ENCODE measurements at regions not wholly inside any gene's neighbourhood (a gene's known extent, or its start where the extent isn't known, plus 50 kb on each side); places are given as distances from the start of the nearest gene placed in this dataset.

GRCh38 chr19:31983647-31984046, 361.8 kb upstream of the ZNF507 start:
- no peak for DNase-seq (ENCODE audit: low spot score)

DNA sequence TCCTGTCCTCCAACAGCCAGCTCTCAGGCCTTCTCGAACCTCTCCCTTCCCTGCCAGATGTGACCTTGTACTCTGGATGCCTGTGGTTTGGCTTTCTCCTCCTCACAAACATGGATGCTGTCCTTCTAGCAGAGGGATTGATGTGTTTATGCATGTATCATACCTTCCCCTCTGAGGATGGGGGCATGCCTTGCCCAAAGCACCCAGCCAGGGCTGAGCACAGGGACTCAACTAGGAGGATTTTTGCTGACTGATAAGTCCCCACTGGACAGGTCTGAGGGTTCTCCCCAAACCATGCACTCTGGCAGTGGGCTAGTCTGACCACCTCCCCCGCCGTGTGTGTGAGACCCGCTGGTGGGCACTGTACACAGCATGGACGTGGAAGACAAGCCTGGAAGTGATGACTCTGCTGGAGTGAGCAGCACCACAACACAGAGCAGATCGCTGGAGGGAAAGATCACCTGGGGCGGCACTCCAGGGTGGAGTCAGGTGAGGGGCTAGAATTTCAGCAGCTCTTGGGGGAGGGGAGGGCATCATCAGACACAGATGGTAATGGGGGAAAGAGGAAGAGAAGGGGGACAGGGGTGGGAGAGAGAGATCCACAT, 360.3 kb upstream of the ZNF507 start:
- DNase-seq (ENCODE audit: low spot score): no peak

- DNase-seq (ENCODE audit: low spot score): no peak
Observed at GRCh38 chr19:31986951-31987350, 358.5 kb upstream of the ZNF507 start.

DNA sequence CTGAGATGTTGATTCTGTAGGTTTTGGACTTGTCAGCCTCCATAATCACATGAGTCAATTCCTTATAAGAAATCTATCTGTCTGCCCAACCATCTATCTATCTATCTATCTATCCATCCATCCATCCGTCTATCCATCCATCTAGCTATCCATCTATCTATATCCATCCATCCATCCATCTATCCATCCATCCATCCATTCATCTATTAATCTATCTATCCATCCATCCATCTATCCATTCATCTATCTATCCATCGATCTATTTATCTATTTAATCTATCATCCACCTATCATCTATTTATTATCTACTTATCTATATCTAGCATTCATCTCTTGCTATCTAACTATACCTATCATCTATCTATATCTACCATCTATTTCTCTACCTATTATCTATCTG, 357.2 kb upstream of the ZNF507 start:
- DNase-seq (ENCODE audit: low spot score): no peak

- no peak for DNase-seq (ENCODE audit: low spot score)
Observed at GRCh38 chr19:31991984-31992655, 353.3 kb upstream of the ZNF507 start.

DNA sequence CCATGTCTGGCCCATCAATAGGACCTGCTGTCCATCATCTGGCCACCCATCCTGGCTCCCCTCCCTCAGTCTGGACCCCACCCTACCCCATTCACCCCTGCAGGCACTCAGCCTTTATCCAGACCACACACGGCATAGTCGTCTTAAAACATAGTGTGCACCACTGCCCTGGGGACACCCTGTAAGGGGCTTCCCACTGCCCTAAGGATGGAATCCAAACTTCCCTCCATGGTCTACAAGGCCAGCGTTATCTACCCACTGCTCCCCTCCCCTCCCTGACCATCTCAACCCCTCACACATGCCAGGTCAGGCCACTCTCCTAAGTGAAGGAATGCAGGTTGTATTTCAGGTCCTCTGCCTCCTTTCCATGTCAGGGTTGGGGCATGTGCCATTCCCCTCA, 352.7 kb upstream of the ZNF507 start:
- DNase-seq (ENCODE audit: low spot score): no peak

DNA sequence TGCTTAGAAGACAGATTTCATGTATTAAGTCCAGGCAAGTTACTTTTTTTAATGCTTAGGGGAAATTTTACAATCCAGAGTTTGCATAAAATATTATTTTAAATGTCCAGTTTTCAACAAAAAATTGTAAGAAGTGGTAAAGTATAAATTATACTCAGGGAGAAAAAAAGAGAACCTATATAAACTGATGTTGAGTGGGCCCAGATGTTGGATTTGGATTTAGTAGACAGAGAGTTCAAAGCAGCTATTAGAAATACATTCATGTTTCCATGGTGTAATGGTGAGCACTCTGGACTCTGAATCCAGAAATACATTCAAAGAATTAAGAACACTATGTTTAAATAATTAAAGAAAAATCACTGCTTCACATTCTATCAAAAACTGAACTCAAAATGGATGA, 349.9 kb upstream of the ZNF507 start:
- no peak for DNase-seq (ENCODE audit: low spot score)

DNA sequence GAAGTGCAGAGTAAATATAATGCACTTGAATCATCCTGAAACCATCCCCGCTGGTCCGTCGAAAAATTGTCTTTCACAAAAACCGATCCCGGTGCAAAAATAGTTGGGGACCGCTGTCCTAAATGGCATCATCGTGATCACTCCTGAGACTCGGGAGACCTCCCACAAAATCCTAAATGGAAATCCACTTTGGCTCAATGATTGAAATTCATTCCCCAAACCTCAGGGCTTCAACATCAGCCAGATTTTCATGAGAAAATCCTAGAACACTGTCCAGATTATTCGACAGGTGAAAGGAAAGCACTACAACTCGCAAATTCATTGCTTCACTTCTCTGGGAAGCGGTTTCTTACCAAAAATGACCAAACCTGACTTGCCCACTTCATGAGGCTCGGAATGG, 335.3 kb upstream of the ZNF507 start:
- DNase-seq (ENCODE audit: low spot score): no peak

GRCh38 chr19:32012206-32012605, 333.2 kb upstream of the ZNF507 start:
- DNase-seq (ENCODE audit: low spot score): no peak

DNA sequence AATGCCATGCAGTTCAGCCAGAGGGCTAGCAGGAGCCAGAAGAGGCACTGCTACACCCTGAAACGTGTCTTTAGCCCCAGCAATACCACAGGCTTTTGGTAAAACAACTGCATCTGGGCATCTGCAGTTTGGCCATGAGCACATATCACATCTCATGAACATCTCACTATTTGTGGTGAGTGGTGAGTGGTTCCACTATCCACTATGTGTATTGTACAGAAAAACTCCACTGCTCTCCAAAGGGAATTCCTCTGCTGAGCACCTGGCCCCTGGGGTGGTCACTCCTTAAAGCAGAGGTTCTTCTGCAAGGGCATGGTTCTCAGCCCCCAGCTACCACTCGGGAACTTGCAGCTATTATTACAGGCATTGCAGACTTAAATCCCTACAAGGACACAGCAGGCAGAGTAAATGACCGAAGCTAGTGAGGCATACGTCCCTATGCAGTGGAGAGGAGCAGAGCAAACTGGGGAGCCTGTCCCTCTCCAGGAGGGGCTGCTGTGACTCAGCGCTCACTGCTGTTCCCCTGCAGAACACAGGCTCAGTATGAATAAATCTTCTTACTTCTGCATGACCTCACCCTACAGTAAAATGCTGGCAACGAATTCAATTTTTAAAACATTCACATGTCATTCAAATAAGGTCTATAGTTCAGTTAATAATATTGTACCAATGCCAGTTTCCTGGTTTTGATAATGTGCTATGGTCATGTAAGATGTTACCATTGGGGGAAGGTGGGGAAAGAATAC, 332.4 kb upstream of the ZNF507 start:
- DNase-seq (ENCODE audit: low spot score): no peak

- DNase-seq (ENCODE audit: low spot score): no peak
Observed at GRCh38 chr19:32017176-32017953, 328.0 kb upstream of the ZNF507 start.

DNA sequence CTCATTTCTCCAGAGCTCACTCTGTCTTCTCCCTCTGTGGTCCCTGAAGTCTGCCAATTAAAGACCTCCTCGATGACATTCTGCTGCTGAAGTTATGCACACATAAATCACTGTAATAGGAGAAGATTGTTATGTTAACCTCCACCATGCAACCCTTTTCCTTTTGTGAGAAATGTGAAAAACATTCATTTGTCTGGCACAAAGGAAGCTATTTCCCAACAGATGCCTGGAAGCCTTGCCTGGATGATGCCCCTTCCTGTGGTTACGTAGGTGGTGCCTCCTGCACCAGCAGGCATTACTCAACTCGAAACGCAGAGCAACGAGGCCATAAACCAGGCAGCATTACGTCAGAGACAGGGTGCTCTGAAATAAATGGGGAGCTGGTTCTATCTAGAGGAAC, 327.4 kb upstream of the ZNF507 start:
- peak; percentile 12 for DNase-seq (ENCODE audit: low spot score)

- no peak for DNase-seq (ENCODE audit: low spot score)
Observed at GRCh38 chr19:32020538-32020937, 324.9 kb upstream of the ZNF507 start.

GRCh38 chr19:32022044-32022640, 323.3 kb upstream of the ZNF507 start:
- no peak for DNase-seq (ENCODE audit: low spot score)

- no peak for DNase-seq (ENCODE audit: low spot score)
Observed at GRCh38 chr19:32022731-32023563, 322.5 kb upstream of the ZNF507 start.

DNA sequence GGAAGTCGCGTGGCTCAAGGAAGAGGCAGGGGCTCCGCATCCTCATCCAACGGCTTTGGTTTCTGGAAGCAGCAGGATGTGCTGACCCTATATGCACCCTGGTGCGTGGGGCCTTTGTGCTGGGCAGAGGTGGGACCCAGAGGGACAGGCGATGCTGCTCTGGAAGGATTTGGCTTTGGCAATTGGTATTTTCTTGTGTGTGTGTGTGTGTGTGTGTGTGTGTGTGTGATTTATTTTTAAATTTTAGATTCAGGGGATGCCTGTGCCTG, 321.9 kb upstream of the ZNF507 start:
- no peak for DNase-seq (ENCODE audit: low spot score)

DNA sequence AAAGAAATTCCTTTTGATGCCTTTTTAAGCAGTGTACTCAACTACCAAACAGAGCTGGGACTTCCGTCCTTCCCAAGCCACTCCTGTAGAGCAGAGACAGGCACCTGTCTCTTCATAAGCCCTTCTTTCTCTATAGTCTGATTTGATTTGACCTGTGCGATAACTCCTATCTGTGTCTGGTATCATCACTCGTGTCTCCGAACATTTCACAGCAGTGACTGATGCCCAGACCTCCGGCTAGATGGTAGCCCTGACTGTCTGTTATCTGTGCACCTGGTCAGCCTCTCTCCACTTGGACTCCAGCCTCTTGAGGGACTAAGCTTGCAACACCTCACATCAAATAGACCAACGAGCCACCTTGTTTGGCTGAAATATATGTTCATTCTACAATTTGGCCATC, 316.2 kb upstream of the ZNF507 start:
- DNase-seq (ENCODE audit: low spot score): no peak

DNA sequence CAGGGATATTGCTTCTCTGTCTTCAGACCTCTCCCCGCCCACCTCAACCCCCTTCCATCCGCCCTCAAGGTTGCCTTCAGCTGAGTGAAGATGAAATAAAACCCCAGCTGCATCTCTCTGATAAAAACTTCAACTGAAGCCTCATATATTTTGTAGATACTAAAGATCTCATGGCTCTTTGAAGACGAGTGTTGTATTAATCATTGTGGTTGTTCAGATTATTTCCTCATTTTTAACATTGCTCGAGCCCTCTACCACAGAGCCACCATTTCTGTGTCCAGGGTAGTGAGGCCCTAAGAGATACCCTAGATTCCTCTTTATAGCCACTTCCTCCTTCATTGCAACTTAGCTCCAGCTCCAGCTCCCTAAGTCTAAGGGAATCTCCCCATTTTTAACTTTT, 312.8 kb upstream of the ZNF507 start:
- no peak for DNase-seq (ENCODE audit: low spot score)

DNA sequence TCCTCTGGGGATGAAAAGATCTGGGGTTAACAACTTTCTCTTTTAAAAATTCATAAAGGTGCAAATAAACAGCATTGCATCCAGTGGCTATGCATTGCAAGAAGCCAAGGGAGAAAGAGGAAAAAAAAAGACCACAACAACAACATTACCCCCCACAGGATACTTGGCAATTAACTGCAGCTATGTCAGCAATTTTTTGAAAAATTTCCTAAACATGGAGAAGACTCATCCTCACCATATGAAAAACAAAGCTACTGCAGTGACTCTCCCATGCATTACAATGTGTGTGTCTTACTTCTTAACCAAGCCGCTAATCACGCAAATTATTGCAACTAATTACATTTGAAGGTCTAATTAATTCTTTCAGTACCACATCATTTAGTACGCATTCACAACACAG, 309.8 kb upstream of the ZNF507 start:
- DNase-seq (ENCODE audit: low spot score): no peak

DNA sequence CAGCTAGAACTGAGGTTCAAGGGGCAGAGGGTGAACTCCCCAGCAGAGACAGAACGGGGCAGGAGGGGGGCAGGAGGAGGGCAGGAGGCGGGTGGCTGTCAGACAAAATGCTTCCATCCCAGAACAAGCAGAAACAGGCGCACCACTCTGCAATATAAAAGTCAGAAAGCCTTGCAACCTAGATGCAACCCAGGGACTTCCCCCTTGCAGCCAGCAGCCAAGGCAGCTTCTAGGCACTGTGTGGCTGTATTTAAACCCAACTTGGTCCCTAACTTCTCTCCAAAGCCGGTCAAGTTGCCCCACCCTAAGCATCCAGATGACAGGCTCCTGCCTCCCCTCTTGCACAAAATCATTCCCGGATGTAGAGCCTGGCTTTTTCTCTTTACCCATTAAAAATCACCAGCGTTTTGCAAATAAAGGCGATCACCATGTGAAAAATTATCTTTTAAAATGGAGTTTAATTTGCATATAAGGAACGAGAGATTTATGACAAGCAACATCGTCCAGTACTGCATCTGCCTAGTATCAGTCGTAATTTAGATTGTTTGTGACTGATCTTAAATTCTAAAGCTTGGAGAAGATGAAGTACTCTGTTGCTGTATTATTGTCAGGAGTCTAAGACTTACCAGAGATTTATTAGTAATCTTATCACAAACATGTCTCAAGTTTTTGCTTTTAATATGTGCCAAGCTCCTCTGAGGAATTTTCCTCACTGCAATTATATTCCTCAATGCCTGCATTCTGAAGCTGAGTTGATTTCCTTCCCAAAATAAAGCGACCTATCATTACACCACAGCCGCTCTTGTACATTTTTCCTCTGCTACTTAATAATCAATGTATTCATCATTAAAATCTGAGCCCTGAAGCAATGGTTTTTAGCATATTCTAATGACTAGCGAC, 307.1 kb upstream of the ZNF507 start:
- DNase-seq (ENCODE audit: low spot score): no peak

- no peak for DNase-seq (ENCODE audit: low spot score)
Observed at GRCh38 chr19:32038961-32039360, 306.4 kb upstream of the ZNF507 start.

Measured in AG08395 (cell line).